NCI-H1417 (cell line): ENCODE measurements at regions not wholly inside any gene's neighbourhood (a gene's known extent, or its start where the extent isn't known, plus 50 kb on each side); places are given as distances from the start of the nearest gene placed in this dataset.

Experiments
- DNase-seq, 3 experiments: peaks; one replicate each; lab custom pipeline; 2025; lab: John Stamatoyannopoulos, UW

GRCh38 chr4:24244663-24245490 lies 339.5 kb downstream of the DHX15 start:
- peak in 1 of 3 experiments; percentile 63 for DNase-seq

- DNase-seq, result no peak
These were observed 340.7 kb downstream of the DHX15 start for GRCh38 chr4:24243641-24244040.

- DNase-seq, result no peak
These were observed 342.8 kb downstream of the DHX15 start for GRCh38 chr4:24241511-24241910.

- no peak for DNase-seq
These were observed 343.7 kb downstream of the DHX15 start for GRCh38 chr4:24240655-24241054.

GRCh38 chr4:24237709-24238108 lies 346.6 kb downstream of the DHX15 start:
- no peak for DNase-seq

- DNase-seq, result no peak
These were observed 346.7 kb upstream of the PPARGC1A start for GRCh38 chr4:24236532-24236931.

GRCh38 chr4:24236120-24236519 lies 346.3 kb upstream of the PPARGC1A start:
- DNase-seq, result no peak

GRCh38 chr4:24235618-24236017 lies 345.8 kb upstream of the PPARGC1A start:
- no peak for DNase-seq

- DNase-seq, result no peak
These were observed 344.5 kb upstream of the PPARGC1A start for GRCh38 chr4:24234288-24234848.

- DNase-seq, result no peak
These were observed 341.1 kb upstream of the PPARGC1A start for GRCh38 chr4:24230955-24231354.

- DNase-seq, result no peak
These were observed 340.1 kb upstream of the PPARGC1A start for GRCh38 chr4:24229978-24230377.

GRCh38 chr4:24228692-24229091 lies 338.8 kb upstream of the PPARGC1A start:
- DNase-seq, result no peak

GRCh38 chr4:24226667-24227066 lies 336.8 kb upstream of the PPARGC1A start:
- DNase-seq, result no peak

- DNase-seq, result no peak
These were observed 336.2 kb upstream of the PPARGC1A start for GRCh38 chr4:24226023-24226422.

- no peak for DNase-seq
These were observed 334.6 kb upstream of the PPARGC1A start for GRCh38 chr4:24224446-24224845.

GRCh38 chr4:24219209-24219608 lies 329.4 kb upstream of the PPARGC1A start:
- no peak for DNase-seq

- DNase-seq, result no peak
These were observed 328.7 kb upstream of the PPARGC1A start for GRCh38 chr4:24218566-24218965.

GRCh38 chr4:24214796-24215195 lies 324.9 kb upstream of the PPARGC1A start:
- no peak for DNase-seq

- DNase-seq, result no peak
These were observed 324.1 kb upstream of the PPARGC1A start for GRCh38 chr4:24213961-24214360.

- no peak for DNase-seq
These were observed 322.8 kb upstream of the PPARGC1A start for GRCh38 chr4:24212642-24213041.

GRCh38 chr4:24211856-24212255 lies 322.0 kb upstream of the PPARGC1A start:
- DNase-seq, result no peak

- no peak for DNase-seq
These were observed 320.6 kb upstream of the PPARGC1A start for GRCh38 chr4:24210332-24210902.

GRCh38 chr4:24209906-24210305 lies 320.1 kb upstream of the PPARGC1A start:
- no peak for DNase-seq
